Keratinocyte (primary cell): ENCODE measurements at regions not wholly inside any gene's neighbourhood (a gene's known extent, or its start where the extent isn't known, plus 50 kb on each side); places are given as distances from the start of the nearest gene placed in this dataset.

Experiments
- CTCF ChIP-seq, 3 experiments: IDR thresholded peaks in 1 of 3; conservative IDR thresholded peaks in 1 of 3; optimal IDR thresholded peaks in 1 of 3; 2 replicates in 2 of 3; 3 replicates in 1 of 3; pipeline versions ENCODE3 to v1.5.1; 2011; ENCODE audit warnings: low read length in 3 of 3, mild to moderate bottlenecking in 3 of 3, moderate library complexity in 2 of 3, control low read depth in 1 of 3, inconsistent platforms in 1 of 3; ENCODE audit not compliant: insufficient read depth in 2 of 3; ENCODE audit errors: extremely low read depth in 1 of 3
- EZH2 ChIP-seq: IDR thresholded peaks from one replicate; pipeline ENCODE4 v1.6.1; 2012; ENCODE audit warnings: inconsistent platforms, mild to moderate bottlenecking, low read length, moderate library complexity

- no peak for TF ChIP-seq CTCF (optimal IDR thresholded peaks at IDR 0.05 in 1 of 3, IDR thresholded peaks at IDR 0.05 in 1 of 3, conservative IDR thresholded peaks at IDR 0.05 in 1 of 3; ENCODE audit: extremely low read depth in 1 of 3, insufficient read depth in 2 of 3, low read length in 3 of 3)
- TF ChIP-seq EZH2, result no peak
These were observed 1076.1 kb upstream of the TMEFF2 start for GRCh38 chr2:193270816-193271215.
